HepG2 (cell line): ENCODE measurements at regions not wholly inside any gene's neighbourhood (a gene's known extent, or its start where the extent isn't known, plus 50 kb on each side); places are given as distances from the start of the nearest gene placed in this dataset.

Source experiments
- ATAC-seq: fragments of 200-7000 bp; cut with Tn5 transposase; 3 replicates; pipeline ENCODE4 v1.9.1; 2020; ENCODE audit warnings: mild to moderate bottlenecking, moderate library complexity
- BruUV-seq: library from RNA; stranded (reverse); fragments of 400-500 nt; replicated peaks from 2 replicates; lab custom pipeline; 2021; lab: Mats Ljungman, UMichigan
- CTCF ChIA-PET: fragments of 300-600 bp; formaldehyde crosslinking; extraction: SDS; loops from one replicate; lab custom pipeline; 2021; ENCODE audit warnings: low total read pairs, inconsistent platforms, low intra/inter-chr PET ratio; lab: Yijun Ruan, JAX
- POLR2A ChIA-PET: fragments of 350-600 bp; sonication (Branson Sonifier 250); formaldehyde crosslinking; loops from one replicate; lab custom pipeline; 2020; ENCODE audit warnings: antibody characterized with exemption, inconsistent platforms; lab: Yijun Ruan, JAX
- DNase-seq: peaks from one replicate; pipeline ENCODE4 v3.0.0-alpha.2; 2015; ENCODE audit warnings: low spot score
- FAIRE-seq: peaks from 3 replicates; lab custom pipeline; 2011; peaks lifted over from hg19 to GRCh38; lab: Jason Lieb, UNC
- H2AFZ ChIP-seq: one replicate; pipeline ENCODE4 v1.6.1; 2011; ENCODE audit warnings: low read length, inconsistent platforms
- H3K27ac ChIP-seq: fragments of 300-600 bp; 3 replicates; pipeline ENCODE4 v1.8.0; 2011; ENCODE audit warnings: mixed run types, mild to moderate bottlenecking, mixed read lengths, low read length, inconsistent platforms; ENCODE audit not compliant: insufficient read depth; ENCODE audit errors: extremely low read length
- H3K27me3 ChIP-seq, 2 experiments: fragments of 200-600 bp in 1 of 2; 2 replicates in 1 of 2; 3 replicates in 1 of 2; pipeline versions ENCODE4 v1.6.0 to v1.8.0; 2011; ENCODE audit warnings: low read length in 2 of 2, mild to moderate bottlenecking in 2 of 2, moderate library complexity in 2 of 2, inconsistent platforms in 1 of 2; ENCODE audit not compliant: insufficient read depth in 2 of 2, control insufficient read depth in 1 of 2
- H3K36me3 ChIP-seq, 2 experiments: fragments of 200-600 bp in 1 of 2; replicated peaks in 1 of 2; 2 replicates in 1 of 2; 3 replicates in 1 of 2; pipeline versions ENCODE4 v1.5.1 to v1.8.0; 2011; ENCODE audit warnings: low read length in 2 of 2, inconsistent platforms in 1 of 2; ENCODE audit not compliant: insufficient read depth in 2 of 2, control insufficient read depth in 1 of 2
- H3K4me1 ChIP-seq: 2 replicates; pipeline ENCODE4 v1.5.1; 2012; ENCODE audit warnings: low read length, inconsistent platforms; ENCODE audit not compliant: insufficient read depth
- H3K4me2 ChIP-seq: 2 replicates; pipeline ENCODE4 v1.6.0; 2011; ENCODE audit warnings: low read depth, low read length, inconsistent platforms
- H3K4me3 ChIP-seq, 3 experiments: fragments of 200-600 bp in 1 of 3; sonication (generic), shearing (Covaris generic) in 1 of 3; replicated peaks in 1 of 3; 2 replicates each; pipeline ENCODE4 v1.5.1; 2011 to 2016; ENCODE audit warnings: low read length in 3 of 3, inconsistent platforms in 2 of 3, low read depth in 2 of 3, mild to moderate bottlenecking in 2 of 3, control low read depth in 1 of 3, mixed read lengths in 1 of 3; ENCODE audit not compliant: insufficient read depth in 1 of 3
- H3K79me2 ChIP-seq: one replicate; pipeline ENCODE4 v1.6.1; 2011; ENCODE audit warnings: low read length, inconsistent platforms; ENCODE audit not compliant: insufficient read depth
- H3K9ac ChIP-seq: 2 replicates; pipeline ENCODE4 v1.6.0; 2011; ENCODE audit warnings: mild to moderate bottlenecking, low read depth, low read length, inconsistent platforms; ENCODE audit not compliant: insufficient read depth
- H3K9me3 ChIP-seq: 2 replicates; pipeline ENCODE4 v1.5.1; 2012; ENCODE audit warnings: mild to moderate bottlenecking, low read length
- H4K20me1 ChIP-seq: 2 replicates; pipeline ENCODE4 v1.6.0; 2011; ENCODE audit warnings: inconsistent platforms, mild to moderate bottlenecking, low read length, moderate library complexity; ENCODE audit not compliant: insufficient read depth
- CBX2 ChIP-seq, 2 experiments: fragments of 200-600 bp in 1 of 2; sonication (generic); formaldehyde crosslinking in 1 of 2; IDR thresholded peaks; 2 replicates each; pipeline versions ENCODE4 v1.7.0 to v1.8.1; 2018 to 2022; ENCODE audit warnings: low read depth in 2 of 2, low read length in 1 of 2, mild to moderate bottlenecking in 1 of 2, missing genetic modification reagents in 1 of 2
- ISX ChIP-seq: sonication (generic); formaldehyde crosslinking; conservative IDR thresholded peaks from 2 replicates; pipeline ENCODE4 v1.5.0; 2020; ENCODE audit warnings: missing genetic modification reagents
- MEIS2 ChIP-seq: sonication (generic); formaldehyde crosslinking; IDR thresholded peaks from 2 replicates; pipeline ENCODE4 v1.9.0; 2021; ENCODE audit warnings: mild to moderate bottlenecking, missing genetic modification reagents
- NCOR1 ChIP-seq: fragments of 200-600 bp; sonication (generic); IDR thresholded peaks from 2 replicates; pipeline ENCODE4 v1.7.0; 2017; ENCODE audit warnings: antibody characterized with exemption, low read length, borderline replicate concordance
- STAG1 ChIP-seq: sonication (generic); formaldehyde crosslinking; IDR thresholded peaks from 2 replicates; pipeline ENCODE4 v1.4.0; 2020; ENCODE audit warnings: missing genetic modification reagents
- TGIF2 ChIP-seq: IDR thresholded peaks from 2 replicates; pipeline ENCODE4 v1.6.1; 2016; ENCODE audit warnings: control low read depth, missing compliant biosample characterization
- ZMYM3 ChIP-seq: sonication (generic); formaldehyde crosslinking; IDR thresholded peaks from 2 replicates; pipeline ENCODE4 v1.5.1; 2020; ENCODE audit warnings: mild to moderate bottlenecking, missing genetic modification reagents
- ZNF251 ChIP-seq: sonication (generic); formaldehyde crosslinking; IDR thresholded peaks from 2 replicates; pipeline ENCODE4 v1.9.0; 2021; ENCODE audit warnings: mild to moderate bottlenecking, missing genetic modification reagents
- ZNF296 ChIP-seq: sonication (generic); formaldehyde crosslinking; conservative IDR thresholded peaks from 2 replicates; pipeline ENCODE4 v1.5.0; 2020; ENCODE audit warnings: mild to moderate bottlenecking, missing genetic modification reagents
- ZNF644 ChIP-seq: IDR thresholded peaks from 2 replicates; pipeline ENCODE4 v1.6.1; 2016; ENCODE audit warnings: low read depth
- WGBS: methylation state at CpG from one replicate; pipeline ENCODE4 v1.1.6; 2017; ENCODE audit warnings: low lambda C conversion rate; 5-methylcytosine and 5-hydroxymethylcytosine counted together
- in situ Hi-C: cut with HindIII; loops from 2 replicates; pipeline ENCODE4 v1.10.0; 2017; ENCODE audit warnings: low pct_unique_long_range_greater_than_20kb; ENCODE audit not compliant: extremely low pct_ligation_motif_present
- intact Hi-C: fragments of 100-400 bp; cut with micrococcal nuclease; formaldehyde crosslinking; loops from one replicate; pipeline ENCODE4 v1.10.0; 2022; ENCODE audit not compliant: unreplicated experiment
- TF ChIP-seq, protein P1 (sequence below): sonication (generic); formaldehyde crosslinking; IDR thresholded peaks from 2 replicates; pipeline ENCODE4 v1.5.1; 2020; ENCODE audit warnings: missing genetic modification reagents, mild to moderate bottlenecking, borderline replicate concordance
- TF ChIP-seq, protein P2 (sequence below): sonication (generic); formaldehyde crosslinking; IDR thresholded peaks from 2 replicates; pipeline ENCODE4 v1.5.1; 2020; ENCODE audit warnings: mild to moderate bottlenecking, missing genetic modification reagents, moderate library complexity

DNA sequence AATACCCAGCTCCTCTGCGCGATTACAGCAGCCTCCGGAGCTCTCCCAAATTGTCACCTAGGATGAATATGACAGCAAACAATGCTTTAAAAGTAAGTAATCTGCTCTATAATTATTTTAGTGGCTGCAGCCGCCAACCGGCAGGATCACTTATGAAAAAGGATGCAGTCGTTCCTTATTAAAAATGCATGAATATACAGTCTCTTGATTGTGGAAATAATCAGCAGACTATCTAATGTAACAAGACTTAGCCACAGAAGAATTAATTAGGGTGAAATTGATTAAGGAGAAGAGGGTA, 50.6 kb upstream of the CALM2 start:
- ATAC-seq: no peak
- peaks cover 48% of the 10 kb centered on the region for H3K4me1 ChIP-seq
- H4K20me1 ChIP-seq: no peaks in the 10 kb centered on the region
- in situ Hi-C loops: no loop called here
- FAIRE-seq: no peak
- POLR2A ChIA-PET: interaction anchor here (1.3 to 1.9 kb wide), 2 partner anchors 38 to 157 kb away, joined by 3 to 4 read pairs; no protein-coding TSS in a partner anchor
- CTCF ChIA-PET: no interaction called here
- no peaks in the 10 kb centered on the region for H3K36me3 ChIP-seq
- H3K27me3 ChIP-seq: peaks cover 1 to 20% of the 10 kb centered on the region in 2 experiments; a peak in 3 of 5 replicates
- H3K79me2 ChIP-seq: no peaks in the 10 kb centered on the region
- H3K4me3 ChIP-seq: no peak overlapping the region
- DNase-seq: no peak
- no peak overlapping the region for H3K27ac ChIP-seq
- H3K9me3 ChIP-seq: no peaks in the 10 kb centered on the region
- H3K9ac ChIP-seq: no peak overlapping the region
- BruUV-seq: no TSS peak
- intact Hi-C loops: loop anchor here (5.0 kb wide), 1 partner anchor 40 kb away; no protein-coding TSS in a partner anchor
- H3K4me2 ChIP-seq: no peak overlapping the region
- no peak overlapping the region for H2AFZ ChIP-seq
- TF ChIP-seq, protein P1, sequence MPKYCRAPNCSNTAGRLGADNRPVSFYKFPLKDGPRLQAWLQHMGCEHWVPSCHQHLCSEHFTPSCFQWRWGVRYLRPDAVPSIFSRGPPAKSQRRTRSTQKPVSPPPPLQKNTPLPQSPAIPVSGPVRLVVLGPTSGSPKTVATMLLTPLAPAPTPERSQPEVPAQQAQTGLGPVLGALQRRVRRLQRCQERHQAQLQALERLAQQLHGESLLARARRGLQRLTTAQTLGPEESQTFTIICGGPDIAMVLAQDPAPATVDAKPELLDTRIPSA (CRISPR knock-in tag): no peak
- TF ChIP-seq CBX2 (IDR thresholded peaks at IDR 0.05; ENCODE audit: low read depth, low read length): 0 out of 2 replicates have a peak, but pooled peaks have one; percentile 28
- TF ChIP-seq CBX2 (CRISPR knock-in tag; IDR thresholded peaks at IDR 0.05; ENCODE audit: low read depth): no peak
- 25% methylated on average over 6 of the region's 6 CpGs for WGBS

DNA sequence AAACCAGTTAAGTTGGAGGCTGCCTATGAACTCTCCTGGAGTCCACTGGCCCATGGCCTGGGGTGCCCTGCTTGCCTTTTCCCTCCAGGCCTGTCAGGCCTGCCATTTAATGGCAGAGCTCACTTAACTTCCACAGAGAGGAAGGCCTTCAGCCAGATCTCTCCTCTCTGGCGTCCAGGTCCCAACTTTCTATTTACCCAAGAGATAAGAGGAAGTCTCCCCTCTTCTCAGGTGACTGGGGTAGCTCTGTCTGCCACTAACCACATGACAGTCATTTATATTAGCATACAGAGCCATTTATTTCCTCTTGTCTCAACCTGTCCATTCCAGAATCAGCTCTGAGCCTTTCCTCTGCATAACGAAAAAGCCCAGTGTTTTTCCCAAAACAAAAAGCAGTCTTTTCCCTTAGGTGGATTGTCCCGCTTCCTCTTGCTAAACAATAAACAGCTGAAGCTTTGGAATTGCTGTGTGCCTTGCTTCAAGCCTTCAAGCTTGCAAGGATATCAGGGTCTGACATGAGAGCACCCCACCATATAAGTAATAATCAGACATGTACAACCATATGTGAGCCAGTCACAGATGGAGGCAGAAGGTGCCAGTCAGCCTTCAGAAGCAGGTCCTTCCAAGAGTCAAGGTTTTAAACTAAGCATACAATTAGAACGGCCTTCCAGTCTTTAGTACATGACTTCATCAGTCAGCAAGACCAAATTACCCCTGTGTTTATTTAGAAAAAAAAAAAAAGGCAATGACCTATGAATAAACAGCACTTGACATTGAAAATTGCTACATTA, 50.0 kb upstream of the CALM2 start:
- 3% methylated on average over 4 of the region's 4 CpGs for WGBS
- Histone ChIP-seq H3K27me3 (peaks cover 1 to 20% of the 10 kb centered on the region in 2 experiments; a peak in 3 of 5 replicates), H3K4me1 (peaks cover 48% of the 10 kb centered on the region), H3K9me3 (no peaks in the 10 kb centered on the region), H2AFZ (no peak overlapping the region), H3K4me3 (peak overlapping the region in 1 of 3 experiments; percentile 50; a peak in 2 of 6 replicates), H3K4me2 (peak overlapping the region; percentile 83), H3K79me2 (no peaks in the 10 kb centered on the region), H3K36me3 (no peaks in the 10 kb centered on the region), H4K20me1 (no peaks in the 10 kb centered on the region), H3K27ac (no peak overlapping the region), H3K9ac (peak overlapping the region; percentile 5; the same call in 1 of the 2 replicates)
- in situ Hi-C loops (no loop called here), intact Hi-C loops (loop anchor here (5.0 kb wide), 1 partner anchor 41 kb away; no protein-coding TSS in a partner anchor)
- no TSS peak for BruUV-seq
- FAIRE-seq (peak; percentile 49), DNase-seq (peak; percentile 84), ATAC-seq (peak; percentile 58)
- CTCF ChIA-PET: no interaction called here
- POLR2A ChIA-PET: interaction anchor here (1.1 to 1.9 kb wide), 6 partner anchors 11 to 196 kb away, joined by 3 to 8 read pairs (median 4); no protein-coding TSS in a partner anchor
- no peak for TF ChIP-seq NCOR1
- no peak for TF ChIP-seq MEIS2 (CRISPR knock-in tag)
- TF ChIP-seq ZNF251 (CRISPR knock-in tag): no peak
- TF ChIP-seq ZNF644 (CRISPR knock-in tag): peak; percentile 22; the same call in 1 of the 2 replicates
- no peak for TF ChIP-seq ZNF296 (CRISPR knock-in tag)
- TF ChIP-seq ZMYM3: no peak
- 0 out of 2 replicates have a peak, but pooled peaks have one; percentile 18 for TF ChIP-seq TGIF2 (CRISPR knock-in tag)
- no peak for TF ChIP-seq ISX (CRISPR knock-in tag)
- TF ChIP-seq, protein P2, sequence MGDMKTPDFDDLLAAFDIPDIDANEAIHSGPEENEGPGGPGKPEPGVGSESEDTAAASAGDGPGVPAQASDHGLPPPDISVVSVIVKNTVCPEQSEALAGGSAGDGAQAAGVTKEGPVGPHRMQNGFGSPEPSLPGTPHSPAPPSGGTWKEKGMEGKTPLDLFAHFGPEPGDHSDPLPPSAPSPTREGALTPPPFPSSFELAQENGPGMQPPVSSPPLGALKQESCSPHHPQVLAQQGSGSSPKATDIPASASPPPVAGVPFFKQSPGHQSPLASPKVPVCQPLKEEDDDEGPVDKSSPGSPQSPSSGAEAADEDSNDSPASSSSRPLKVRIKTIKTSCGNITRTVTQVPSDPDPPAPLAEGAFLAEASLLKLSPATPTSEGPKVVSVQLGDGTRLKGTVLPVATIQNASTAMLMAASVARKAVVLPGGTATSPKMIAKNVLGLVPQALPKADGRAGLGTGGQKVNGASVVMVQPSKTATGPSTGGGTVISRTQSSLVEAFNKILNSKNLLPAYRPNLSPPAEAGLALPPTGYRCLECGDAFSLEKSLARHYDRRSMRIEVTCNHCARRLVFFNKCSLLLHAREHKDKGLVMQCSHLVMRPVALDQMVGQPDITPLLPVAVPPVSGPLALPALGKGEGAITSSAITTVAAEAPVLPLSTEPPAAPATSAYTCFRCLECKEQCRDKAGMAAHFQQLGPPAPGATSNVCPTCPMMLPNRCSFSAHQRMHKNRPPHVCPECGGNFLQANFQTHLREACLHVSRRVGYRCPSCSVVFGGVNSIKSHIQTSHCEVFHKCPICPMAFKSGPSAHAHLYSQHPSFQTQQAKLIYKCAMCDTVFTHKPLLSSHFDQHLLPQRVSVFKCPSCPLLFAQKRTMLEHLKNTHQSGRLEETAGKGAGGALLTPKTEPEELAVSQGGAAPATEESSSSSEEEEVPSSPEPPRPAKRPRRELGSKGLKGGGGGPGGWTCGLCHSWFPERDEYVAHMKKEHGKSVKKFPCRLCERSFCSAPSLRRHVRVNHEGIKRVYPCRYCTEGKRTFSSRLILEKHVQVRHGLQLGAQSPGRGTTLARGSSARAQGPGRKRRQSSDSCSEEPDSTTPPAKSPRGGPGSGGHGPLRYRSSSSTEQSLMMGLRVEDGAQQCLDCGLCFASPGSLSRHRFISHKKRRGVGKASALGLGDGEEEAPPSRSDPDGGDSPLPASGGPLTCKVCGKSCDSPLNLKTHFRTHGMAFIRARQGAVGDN (CRISPR knock-in tag): no peak
- no peak for TF ChIP-seq STAG1
